ENCODE measurements at regions not wholly inside any gene's neighbourhood (a gene's known extent, or its start where the extent isn't known, plus 50 kb on each side); places are given as distances from the start of the nearest gene placed in this dataset.
A peak's percentile ranks its signal among the peaks of the same experiment; 100 is the strongest.

- H3K27ac Mint-ChIP-seq, result no peak overlapping the region
- intact Hi-C loops (cut with DNase I, micrococcal nuclease), result no loop called here
- DNase-seq, result no peak
- no peak overlapping the region for H3K4me3 Mint-ChIP-seq
- ChIA-PET CTCF (interaction anchor here (1.8 kb wide), 1 partner anchor 9 kb away, joined by 5 read pairs; no protein-coding TSS in a partner anchor), POLR2A (no interaction called here)
- H3K4me1 Mint-ChIP-seq, result no peaks in the 10 kb centered on the region
- peaks cover 8% of the 10 kb centered on the region for H3K27me3 Mint-ChIP-seq
- ATAC-seq, result no peak
- H3K36me3 Mint-ChIP-seq (ENCODE audit: low read depth), result no peaks in the 10 kb centered on the region
- no peaks in the 10 kb centered on the region for H3K9me3 Mint-ChIP-seq (ENCODE audit: low read depth)
These were observed 124.5 kb upstream of the FST start for GRCh38 chr5:53355931-53356330.

- ATAC-seq, result no peak
- H3K27me3 Mint-ChIP-seq, result peaks cover 9% of the 10 kb centered on the region
- no peak overlapping the region for H3K27ac Mint-ChIP-seq
- intact Hi-C loops (cut with DNase I, micrococcal nuclease), result no loop called here
- CTCF ChIA-PET, result no interaction called here
- no peak for DNase-seq
- POLR2A ChIA-PET, result no interaction called here
- no peaks in the 10 kb centered on the region for H3K36me3 Mint-ChIP-seq (ENCODE audit: low read depth)
- no peak overlapping the region for H3K4me3 Mint-ChIP-seq
- no peaks in the 10 kb centered on the region for H3K9me3 Mint-ChIP-seq (ENCODE audit: low read depth)
- no peaks in the 10 kb centered on the region for H3K4me1 Mint-ChIP-seq
These were observed 123.0 kb upstream of the FST start for GRCh38 chr5:53357439-53357838.

- Mint-ChIP-seq H3K27ac (no peak overlapping the region), H3K4me3 (no peak overlapping the region), H3K36me3 (ENCODE audit: low read depth) (no peaks in the 10 kb centered on the region), H3K9me3 (ENCODE audit: low read depth) (no peaks in the 10 kb centered on the region), H3K4me1 (no peaks in the 10 kb centered on the region), H3K27me3 (peaks cover 8% of the 10 kb centered on the region)
- no peak for ATAC-seq
- no peak for DNase-seq
- intact Hi-C loops (cut with DNase I, micrococcal nuclease), result no loop called here
- POLR2A ChIA-PET, result no interaction called here
- CTCF ChIA-PET, result no interaction called here
These were observed 121.6 kb upstream of the FST start for GRCh38 chr5:53358794-53359193.

- H3K9me3 Mint-ChIP-seq (ENCODE audit: low read depth), result no peaks in the 10 kb centered on the region
These were observed 120.4 kb upstream of the FST start for GRCh38 chr5:53359916-53360517.

GRCh38 chr5:53360811-53361210, 119.6 kb upstream of the FST start:
- ATAC-seq (no peak), DNase-seq (no peak)
- POLR2A ChIA-PET, result no interaction called here
- intact Hi-C loops (cut with DNase I, micrococcal nuclease), result no loop called here
- H3K27me3 Mint-ChIP-seq, result peaks cover 12% of the 10 kb centered on the region
- H3K27ac Mint-ChIP-seq, result no peak overlapping the region
- no peaks in the 10 kb centered on the region for H3K36me3 Mint-ChIP-seq (ENCODE audit: low read depth)
- H3K9me3 Mint-ChIP-seq (ENCODE audit: low read depth), result no peaks in the 10 kb centered on the region
- H3K4me3 Mint-ChIP-seq, result no peak overlapping the region
- no peaks in the 10 kb centered on the region for H3K4me1 Mint-ChIP-seq
- CTCF ChIA-PET, result no interaction called here

More at GRCh38 chr5:53359916-53360517, 120.4 kb upstream of the FST start:
- peaks cover 12% of the 10 kb centered on the region for H3K27me3 Mint-ChIP-seq
- no peak for DNase-seq
- no peaks in the 10 kb centered on the region for H3K36me3 Mint-ChIP-seq (ENCODE audit: low read depth)
- H3K27ac Mint-ChIP-seq, result no peak overlapping the region
- no peak for ATAC-seq
- POLR2A ChIA-PET, result no interaction called here
- H3K4me1 Mint-ChIP-seq, result no peaks in the 10 kb centered on the region
- intact Hi-C loops (cut with DNase I, micrococcal nuclease), result no loop called here
- H3K4me3 Mint-ChIP-seq, result no peak overlapping the region
- CTCF ChIA-PET, result no interaction called here

GRCh38 chr5:53361708-53362107, 118.7 kb upstream of the FST start:
- CTCF ChIA-PET, result no interaction called here

GRCh38 chr5:53362521-53362941, 117.9 kb upstream of the FST start:
- H3K27me3 Mint-ChIP-seq, result peaks cover 6% of the 10 kb centered on the region
- no peak for DNase-seq
- peaks cover 4% of the 10 kb centered on the region for H3K4me1 Mint-ChIP-seq
- H3K4me3 Mint-ChIP-seq, result no peak overlapping the region
- ATAC-seq, result no peak
- CTCF ChIA-PET, result no interaction called here
- POLR2A ChIA-PET, result no interaction called here
- H3K9me3 Mint-ChIP-seq (ENCODE audit: low read depth), result no peaks in the 10 kb centered on the region
- H3K36me3 Mint-ChIP-seq (ENCODE audit: low read depth), result no peaks in the 10 kb centered on the region
- intact Hi-C loops (cut with DNase I, micrococcal nuclease), result no loop called here
- H3K27ac Mint-ChIP-seq, result no peak overlapping the region

More at GRCh38 chr5:53361708-53362107, 118.7 kb upstream of the FST start:
- intact Hi-C loops (cut with DNase I, micrococcal nuclease), result no loop called here
- H3K27ac Mint-ChIP-seq, result no peak overlapping the region
- POLR2A ChIA-PET, result no interaction called here
- H3K4me1 Mint-ChIP-seq, result peaks cover 4% of the 10 kb centered on the region
- H3K36me3 Mint-ChIP-seq (ENCODE audit: low read depth), result no peaks in the 10 kb centered on the region
- no peaks in the 10 kb centered on the region for H3K9me3 Mint-ChIP-seq (ENCODE audit: low read depth)
- ATAC-seq (no peak), DNase-seq (no peak)
- H3K27me3 Mint-ChIP-seq, result peaks cover 9% of the 10 kb centered on the region
- H3K4me3 Mint-ChIP-seq, result no peak overlapping the region

GRCh38 chr5:53364061-53364460, 116.4 kb upstream of the FST start:
- H3K4me1 Mint-ChIP-seq, result peaks cover 4% of the 10 kb centered on the region
- ATAC-seq (no peak), DNase-seq (no peak)
- peaks cover 6% of the 10 kb centered on the region for H3K27me3 Mint-ChIP-seq
- H3K9me3 Mint-ChIP-seq (ENCODE audit: low read depth), result no peaks in the 10 kb centered on the region
- no peak overlapping the region for H3K4me3 Mint-ChIP-seq
- POLR2A ChIA-PET, result no interaction called here
- no peaks in the 10 kb centered on the region for H3K36me3 Mint-ChIP-seq (ENCODE audit: low read depth)
- CTCF ChIA-PET, result interaction anchor here (0.6 kb wide), 1 partner anchor 1157 kb away, joined by 4 read pairs; no protein-coding TSS in a partner anchor
- intact Hi-C loops (cut with DNase I, micrococcal nuclease), result no loop called here
- H3K27ac Mint-ChIP-seq, result no peak overlapping the region

- no peak overlapping the region for H3K4me3 Mint-ChIP-seq
- peak; percentile 76 for ATAC-seq
- POLR2A ChIA-PET, result interaction anchor here (0.6 kb wide), 1 partner anchor 182 kb away, joined by 3 read pairs; no protein-coding TSS in a partner anchor
These were observed 114.2 kb upstream of the FST start for GRCh38 chr5:53366245-53366644.

GRCh38 chr5:53367727-53368126, 112.7 kb upstream of the FST start:
- Mint-ChIP-seq H3K4me3 (no peak overlapping the region), H3K27me3 (peaks cover 16% of the 10 kb centered on the region), H3K9me3 (ENCODE audit: low read depth) (no peaks in the 10 kb centered on the region), H3K4me1 (peaks cover 4% of the 10 kb centered on the region), H3K36me3 (ENCODE audit: low read depth) (no peaks in the 10 kb centered on the region), H3K27ac (no peak overlapping the region)
- intact Hi-C loops (cut with DNase I, micrococcal nuclease), result loop anchor here in 1 of 2 experiments (2.0 kb wide), 1 partner anchor 65 kb away; no protein-coding TSS in a partner anchor
- ChIA-PET CTCF (no interaction called here), POLR2A (no interaction called here)
- DNase-seq (no peak), ATAC-seq (no peak)

More at GRCh38 chr5:53366245-53366644, 114.2 kb upstream of the FST start:
- Mint-ChIP-seq H3K27me3 (peaks cover 18% of the 10 kb centered on the region), H3K36me3 (ENCODE audit: low read depth) (no peaks in the 10 kb centered on the region), H3K27ac (peak overlapping the region; percentile 44), H3K9me3 (ENCODE audit: low read depth) (no peaks in the 10 kb centered on the region), H3K4me1 (peaks cover 4% of the 10 kb centered on the region)
- intact Hi-C loops (cut with DNase I, micrococcal nuclease), result loop anchor here in 1 of 2 experiments (2.0 kb wide), 1 partner anchor 63 kb away; no protein-coding TSS in a partner anchor
- no peak for DNase-seq
- CTCF ChIA-PET, result no interaction called here

GRCh38 chr5:53368516-53368915, 111.9 kb upstream of the FST start:
- Mint-ChIP-seq H3K36me3 (ENCODE audit: low read depth) (no peaks in the 10 kb centered on the region), H3K27me3 (peaks cover 16% of the 10 kb centered on the region), H3K4me3 (no peak overlapping the region), H3K9me3 (ENCODE audit: low read depth) (no peaks in the 10 kb centered on the region), H3K27ac (no peak overlapping the region), H3K4me1 (peaks cover 4% of the 10 kb centered on the region)
- CTCF ChIA-PET, result no interaction called here
- DNase-seq, result no peak
- intact Hi-C loops (cut with DNase I, micrococcal nuclease), result no loop called here
- ATAC-seq, result no peak
- POLR2A ChIA-PET, result no interaction called here

- POLR2A ChIA-PET, result no interaction called here
- no peak for DNase-seq
These were observed 111.3 kb upstream of the FST start for GRCh38 chr5:53368966-53369605.

More at GRCh38 chr5:53368966-53369605, 111.3 kb upstream of the FST start:
- intact Hi-C loops (cut with DNase I, micrococcal nuclease), result no loop called here
- CTCF ChIA-PET, result interaction anchor here (0.8 kb wide), 1 partner anchor 22 kb away, joined by 3 read pairs; no protein-coding TSS in a partner anchor
- Mint-ChIP-seq H3K27ac (no peak overlapping the region), H3K4me1 (peaks cover 6% of the 10 kb centered on the region), H3K27me3 (peaks cover 14% of the 10 kb centered on the region), H3K9me3 (ENCODE audit: low read depth) (no peaks in the 10 kb centered on the region), H3K4me3 (no peak overlapping the region), H3K36me3 (ENCODE audit: low read depth) (no peaks in the 10 kb centered on the region)
- ATAC-seq, result no peak
